Prostate gland (tissue), 2 donors: ENCODE measurements at regions not wholly inside any gene's neighbourhood (a gene's known extent, or its start where the extent isn't known, plus 50 kb on each side); places are given as distances from the start of the nearest gene placed in this dataset.
"Not testable (repeated sequence)": the region's sequence is repeated elsewhere in the genome, so short reads cannot be mapped to it uniquely, and the experiment has no call there.

Experiments used
- CTCF ChIP-seq, 4 experiments: fragments of 200-600 bp in 2 of 4; fragments of 450-650 bp in 2 of 4; sonication (generic) in 2 of 4; IDR thresholded peaks; 1 replicate in 3 of 4; 2 replicates in 1 of 4; pipeline ENCODE4 v1.5.1; 2016 to 2019; ENCODE audit warnings: antibody characterized with exemption in 4 of 4, mild to moderate bottlenecking in 2 of 4, moderate library complexity in 2 of 4
- POLR2A ChIP-seq: fragments of 450-650 bp; IDR thresholded peaks from one replicate; pipeline ENCODE4 v1.6.1; 2016; ENCODE audit warnings: antibody characterized with exemption, mild to moderate bottlenecking
- POLR2AphosphoS5 ChIP-seq: sonication (generic); formaldehyde crosslinking; IDR thresholded peaks from one replicate; pipeline ENCODE4 v1.6.1; 2017; ENCODE audit warnings: antibody characterized with exemption

- TF ChIP-seq CTCF (IDR thresholded peaks at IDR 0.05); POLR2A; POLR2AphosphoS5: not testable (repeated sequence)
These were observed 81.8 kb upstream of the PZP start for GRCh38 chr12:9289984-9290383.
